ENCODE measurements at regions not wholly inside any gene's neighbourhood (a gene's known extent, or its start where the extent isn't known, plus 50 kb on each side); places are given as distances from the start of the nearest gene placed in this dataset.
"Not testable (repeated sequence)": the region's sequence is repeated elsewhere in the genome, so short reads cannot be mapped to it uniquely, and the experiment has no call there.

DNA sequence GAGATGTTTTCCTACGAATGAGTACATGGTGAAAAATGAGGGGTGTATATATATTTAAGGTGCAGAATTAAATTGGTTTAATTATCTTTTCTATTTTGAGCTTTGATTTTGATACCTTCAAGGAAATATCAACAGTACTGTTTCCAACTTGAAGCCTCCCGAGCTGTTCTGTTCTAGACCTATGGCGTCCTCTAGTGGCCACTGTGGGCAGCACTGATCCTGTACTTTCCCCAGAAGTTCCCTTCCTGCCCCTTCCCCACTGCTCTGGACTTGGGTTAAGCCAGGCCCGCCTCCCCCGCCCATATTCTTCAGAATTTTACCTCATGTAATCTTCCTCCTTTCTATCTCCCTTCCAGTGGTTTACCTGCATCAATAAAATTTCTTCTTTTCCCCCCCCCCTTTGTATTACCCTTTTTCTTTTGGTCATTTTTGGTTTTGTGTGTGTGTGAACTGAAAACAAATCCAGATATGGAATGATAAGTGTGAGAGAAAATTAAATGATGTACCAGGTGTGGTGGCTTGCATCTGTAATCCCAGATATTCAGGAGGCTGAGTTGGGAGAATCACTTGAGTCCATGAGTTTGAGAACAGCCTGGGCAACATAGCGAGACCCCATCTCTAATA, 1643.5 kb downstream of the TP53TG3F start:
- no peak for DNase-seq

DNA sequence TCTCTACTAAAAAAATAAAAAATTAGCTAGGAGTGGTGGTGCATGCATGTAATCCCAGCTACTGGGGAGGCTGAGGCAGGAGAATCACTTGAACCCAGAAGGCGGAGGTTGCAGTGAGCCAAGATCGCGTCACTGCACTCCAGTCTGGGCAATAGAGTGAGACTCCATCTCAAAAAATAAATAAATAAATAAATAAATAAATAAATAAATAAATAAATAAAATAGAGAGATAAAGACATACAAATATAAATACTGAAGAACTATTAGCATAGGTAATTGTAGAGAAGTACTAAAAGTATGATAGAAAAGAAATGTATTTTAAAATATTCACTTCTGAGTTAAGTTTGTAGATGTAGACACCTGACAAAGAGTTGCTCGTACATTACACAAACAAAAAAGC, 1652.4 kb downstream of the TP53TG3F start:
- not testable (repeated sequence) for DNase-seq

DNA sequence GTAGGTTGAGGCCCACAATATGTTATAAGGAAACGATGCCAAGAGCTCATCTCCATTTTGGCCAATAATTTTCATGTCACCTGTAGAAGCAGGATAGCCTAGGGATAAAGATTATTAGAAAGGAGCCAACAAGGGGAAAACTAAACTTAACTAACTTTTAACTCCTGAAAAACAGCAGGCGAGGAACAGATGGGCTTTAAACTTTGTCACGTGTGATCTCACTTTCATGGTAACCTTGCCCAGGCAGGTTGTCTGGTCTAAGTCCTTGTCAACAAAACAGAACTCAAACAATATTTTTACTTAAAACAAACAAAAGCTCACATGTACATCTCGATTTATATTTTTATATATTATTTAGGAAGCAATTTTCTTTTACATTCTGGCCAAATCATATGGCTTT, 1672.0 kb downstream of the TP53TG3F start:
- no peak for DNase-seq

DNA sequence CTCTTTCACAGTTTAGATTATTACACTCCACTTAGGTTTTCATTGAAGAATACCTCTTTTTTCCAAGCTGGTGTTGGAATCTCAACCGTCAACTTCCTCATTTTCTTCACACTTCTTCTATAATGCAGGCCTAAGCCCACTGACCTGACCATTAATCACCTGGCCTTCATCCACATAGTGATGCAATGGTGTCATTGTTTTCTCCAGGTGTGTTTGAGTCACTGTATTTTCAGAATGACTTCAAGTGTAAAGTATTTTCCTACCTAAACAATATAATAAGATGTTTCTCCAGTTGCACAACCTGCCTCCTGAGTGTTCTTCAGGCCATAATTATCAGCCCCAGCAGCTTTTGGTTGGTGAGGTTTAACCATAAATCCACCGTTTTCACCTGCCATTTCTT, 1675.1 kb downstream of the TP53TG3F start:
- DNase-seq, result no peak

DNA sequence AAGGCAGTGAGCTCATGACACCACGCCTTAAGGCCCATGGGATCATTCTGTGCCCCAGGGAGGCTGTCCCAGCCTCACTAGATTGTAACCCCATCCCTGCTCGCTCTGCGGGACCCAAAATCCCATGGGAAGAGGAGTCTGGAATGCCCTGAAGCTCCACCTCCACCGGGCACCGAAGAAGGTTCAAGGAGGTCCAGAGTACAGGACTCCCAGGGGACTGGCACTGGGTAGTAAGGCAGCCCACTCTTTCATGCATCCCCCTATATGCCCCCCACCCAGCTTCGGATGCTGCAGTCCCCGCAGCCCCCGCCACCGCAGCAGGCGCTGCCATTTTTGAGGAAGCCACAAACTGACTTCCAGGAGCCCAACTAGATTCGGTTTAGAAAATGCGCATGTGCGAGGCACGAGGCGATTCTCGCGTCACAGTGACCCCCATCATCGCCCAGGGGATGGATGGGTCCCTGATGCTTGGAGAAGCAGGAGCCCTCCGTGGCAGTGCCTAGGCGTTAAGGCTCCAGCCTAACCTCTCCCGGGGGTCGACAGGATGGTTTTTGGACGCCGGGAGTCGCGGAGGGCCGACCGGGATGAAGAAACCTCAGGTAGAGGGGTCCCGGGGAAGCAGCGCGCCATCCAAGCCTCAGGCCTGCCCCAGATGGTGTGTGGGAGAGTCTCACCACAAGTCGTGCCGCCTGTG, 1681.0 kb downstream of the TP53TG3F start:
- DNase-seq, result no peak

DNA sequence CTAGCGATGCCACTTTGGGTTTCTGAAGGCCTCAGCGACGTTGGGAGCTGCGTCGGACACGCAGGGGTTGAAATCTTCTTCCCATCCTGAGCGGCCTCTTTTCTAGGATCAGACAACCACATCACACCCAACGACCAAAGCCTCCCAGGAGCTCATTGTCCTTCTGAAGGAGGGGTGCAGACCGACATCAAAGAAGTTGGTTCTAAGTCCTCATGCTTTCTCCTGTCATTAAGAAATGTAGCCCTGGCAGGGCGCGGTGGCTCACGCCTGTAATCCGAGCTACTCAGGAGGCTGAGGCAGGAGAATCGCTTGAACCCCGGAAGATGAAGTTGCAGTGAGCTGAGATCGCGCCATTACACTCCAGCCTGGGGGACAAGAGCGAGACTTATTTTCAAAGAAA, 1681.9 kb downstream of the TP53TG3F start:
- DNase-seq, result no peak

DNA sequence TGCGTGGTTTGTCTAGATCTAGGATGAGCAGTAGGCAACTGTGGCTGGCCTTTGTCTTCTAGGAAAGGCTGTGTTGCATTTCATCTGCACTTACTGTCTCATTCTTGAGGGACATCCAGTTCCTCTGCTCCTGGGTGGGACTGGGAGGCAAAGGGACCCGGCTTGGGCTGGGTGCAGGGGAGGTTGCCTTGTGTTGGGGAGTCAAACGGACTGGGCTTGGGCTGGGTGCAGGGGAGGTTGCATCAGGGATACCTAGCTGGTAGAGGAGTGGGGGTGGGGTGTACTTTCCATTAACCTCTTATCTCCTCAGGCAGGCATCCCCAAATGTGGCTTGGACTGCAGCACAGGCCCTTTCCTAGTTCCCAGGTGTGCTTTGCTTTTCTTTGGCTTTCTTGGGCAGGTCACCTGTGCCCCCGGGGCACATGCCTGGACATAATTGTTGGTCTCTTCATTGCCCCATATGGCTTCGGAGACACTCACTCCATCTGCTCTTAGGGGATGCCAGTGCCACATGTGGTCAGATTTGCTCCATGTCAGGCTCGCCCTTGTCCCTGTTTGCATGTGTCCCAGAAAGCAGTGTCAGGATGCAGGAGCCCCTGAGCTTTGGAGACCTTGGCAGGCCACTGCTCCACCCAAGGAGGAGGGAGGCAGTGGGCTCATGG, 1682.9 kb downstream of the TP53TG3F start:
- no peak for DNase-seq

DNA sequence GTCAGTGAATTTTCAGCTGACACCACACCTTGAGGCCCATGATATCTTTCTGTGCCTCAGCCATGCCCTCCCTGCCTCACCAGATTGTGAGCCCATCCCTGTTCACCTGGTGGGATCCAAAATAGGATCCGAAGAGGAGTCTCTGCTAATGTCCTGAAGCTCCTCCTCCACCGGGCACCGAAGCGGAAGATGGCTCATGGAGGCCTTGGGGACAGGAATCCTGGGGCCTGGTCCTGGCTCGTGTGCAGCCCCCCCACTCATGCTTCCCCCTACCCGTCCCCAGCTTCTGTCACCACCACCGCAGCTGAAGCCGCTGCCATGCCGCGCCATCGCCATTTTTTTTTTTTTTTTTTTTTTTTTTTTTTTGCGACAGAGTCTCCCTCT, 1683.4 kb downstream of the TP53TG3F start:
- no peak for DNase-seq

DNA sequence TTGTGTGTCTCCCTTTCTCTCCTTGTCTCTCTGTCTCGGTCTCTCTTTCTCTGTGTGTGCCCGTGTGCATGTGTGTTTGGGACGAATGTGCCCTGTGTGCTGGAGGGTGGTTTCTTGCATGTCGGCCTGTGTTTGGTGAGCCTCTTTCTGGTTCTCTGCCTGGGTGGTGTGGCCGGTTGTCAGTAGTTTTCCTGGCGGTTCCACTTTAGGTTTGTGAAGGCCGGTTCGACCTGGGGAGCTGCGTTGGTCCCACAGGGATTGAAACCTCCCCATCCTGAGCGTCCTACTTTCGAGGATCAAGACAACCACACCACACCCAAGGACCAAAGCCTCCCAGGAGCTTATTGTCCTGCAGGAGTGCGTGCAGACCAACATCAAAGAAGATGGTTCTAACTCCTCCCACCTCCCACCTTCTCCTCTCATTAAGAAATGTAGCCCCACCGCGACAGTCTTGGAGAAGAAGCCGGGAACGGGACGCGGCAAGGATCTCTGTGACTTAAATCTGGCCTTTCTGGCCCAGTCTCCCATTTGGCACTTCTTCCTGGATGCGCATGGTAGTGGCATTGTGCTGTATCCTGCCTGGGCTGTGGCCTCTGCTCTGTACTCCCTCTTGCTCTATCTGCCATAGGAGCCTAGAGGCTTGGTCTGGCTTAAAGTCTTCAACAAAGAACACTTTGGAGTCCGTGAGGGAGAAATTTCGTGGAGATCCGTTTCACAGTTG, 1685.0 kb downstream of the TP53TG3F start:
- no peak for DNase-seq

DNA sequence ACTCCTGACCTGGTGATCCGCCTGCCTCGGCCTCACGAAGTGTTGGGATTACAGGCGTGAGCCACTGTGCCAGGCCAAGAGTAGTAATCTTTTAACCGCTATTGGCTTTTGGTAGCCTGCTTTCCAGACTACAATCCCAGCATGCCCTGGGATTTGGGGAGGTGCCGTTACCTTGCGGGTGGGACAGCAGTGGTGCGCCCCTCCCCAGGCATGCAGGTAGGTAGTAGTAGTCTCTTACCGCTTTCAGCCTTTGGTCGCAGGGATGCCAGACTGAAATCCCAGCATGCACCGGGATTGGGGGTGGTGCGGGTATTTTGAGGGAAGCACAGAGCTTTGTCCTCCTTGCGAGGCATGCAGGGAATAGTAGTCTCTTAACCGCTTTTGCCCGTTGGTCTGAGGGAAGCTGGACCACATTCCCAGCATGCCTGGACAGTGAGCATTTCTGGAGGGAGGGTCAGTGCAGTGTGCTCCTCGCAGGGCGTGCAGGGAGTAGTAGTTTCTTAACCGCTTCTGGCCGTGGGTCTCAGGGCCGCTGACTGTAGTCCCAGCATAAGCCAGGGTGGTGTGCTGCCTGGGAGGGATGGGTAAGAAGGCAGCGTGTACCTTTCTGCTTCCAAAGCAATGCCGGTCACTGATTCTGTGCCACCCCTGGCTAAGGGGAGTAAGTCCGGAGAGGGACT, 1686.8 kb downstream of the TP53TG3F start:
- DNase-seq, result no peak

DNA sequence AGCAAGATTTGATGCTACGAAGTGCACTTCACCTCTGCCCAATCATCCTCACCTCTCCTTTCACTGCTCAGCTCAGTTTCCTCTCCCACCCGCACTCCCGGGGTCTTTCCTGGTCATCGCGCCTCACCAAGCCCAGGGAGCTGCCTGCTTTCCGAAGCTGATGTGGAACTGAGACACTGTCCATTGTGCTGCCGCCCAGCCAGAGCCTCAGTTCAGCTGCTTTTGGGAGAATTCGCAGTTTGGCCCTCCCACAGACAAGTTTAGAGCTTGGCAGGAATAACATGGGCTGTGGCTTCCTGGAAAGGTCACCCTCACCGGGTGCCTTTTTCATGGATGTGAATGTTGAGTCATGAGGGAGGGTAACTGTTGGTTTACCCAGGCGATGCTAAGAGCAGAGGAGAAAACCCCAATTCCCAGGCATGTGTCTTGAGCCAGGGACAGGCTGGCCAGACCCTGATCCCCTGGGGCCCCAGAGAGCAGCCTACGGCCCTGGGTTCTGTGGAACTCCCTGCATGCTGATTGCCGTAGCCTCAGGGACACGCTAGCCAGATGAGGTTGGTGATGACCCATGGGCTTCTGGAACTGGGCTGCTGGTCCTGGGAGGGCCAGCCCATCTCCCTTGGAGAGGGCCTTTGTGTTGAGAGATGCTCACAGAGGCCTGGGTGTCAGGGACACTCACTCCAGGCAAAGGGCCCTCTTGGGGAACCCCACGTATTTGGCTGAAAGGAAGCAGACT, 1687.5 kb downstream of the TP53TG3F start:
- DNase-seq, result no peak

DNA sequence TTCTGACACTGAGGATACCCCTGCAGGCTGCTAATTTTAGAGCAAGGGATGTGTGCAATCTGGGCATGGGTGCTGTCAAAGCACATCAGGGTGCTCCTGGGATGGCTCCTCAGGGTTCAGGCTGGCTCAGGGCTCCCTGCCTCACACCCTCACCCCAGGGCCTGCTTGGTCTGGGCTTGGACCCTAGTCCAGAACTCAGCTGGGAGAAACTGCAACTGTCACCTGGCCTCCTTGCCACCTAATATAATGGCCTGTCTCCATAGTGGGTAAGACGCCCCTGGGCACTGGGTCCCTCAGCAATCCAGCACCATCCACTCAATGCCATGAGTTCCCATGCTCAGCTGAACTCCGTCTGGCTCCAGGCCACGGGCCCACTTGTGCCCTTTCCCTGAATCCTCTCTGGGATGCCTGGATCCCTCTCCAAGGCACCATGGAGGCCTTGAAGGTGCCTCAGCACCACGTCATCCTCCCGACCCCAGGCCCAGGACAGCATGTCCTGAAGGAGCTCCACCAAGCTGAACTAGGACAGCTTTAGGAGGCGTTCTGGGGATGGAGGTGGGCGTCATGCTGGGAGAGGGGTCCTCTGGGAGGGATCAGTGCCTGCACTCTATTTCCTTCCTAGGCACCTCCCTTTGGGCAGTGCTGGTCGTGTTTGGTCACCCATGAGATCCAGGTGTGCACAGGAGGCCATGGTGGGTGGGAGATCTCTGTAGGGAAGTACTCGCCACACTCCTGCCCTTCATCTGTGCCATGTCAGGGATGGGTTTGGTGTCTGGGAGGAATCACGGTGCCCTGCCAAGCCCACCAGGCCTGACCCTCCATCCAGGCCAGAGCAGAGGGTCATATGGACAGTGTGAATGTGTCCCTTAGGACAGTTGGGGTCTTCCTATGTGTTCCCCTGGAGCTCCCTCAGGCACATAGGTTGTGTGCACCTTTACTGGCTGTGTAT, 1688.4 kb downstream of the TP53TG3F start:
- no peak for DNase-seq

DNA sequence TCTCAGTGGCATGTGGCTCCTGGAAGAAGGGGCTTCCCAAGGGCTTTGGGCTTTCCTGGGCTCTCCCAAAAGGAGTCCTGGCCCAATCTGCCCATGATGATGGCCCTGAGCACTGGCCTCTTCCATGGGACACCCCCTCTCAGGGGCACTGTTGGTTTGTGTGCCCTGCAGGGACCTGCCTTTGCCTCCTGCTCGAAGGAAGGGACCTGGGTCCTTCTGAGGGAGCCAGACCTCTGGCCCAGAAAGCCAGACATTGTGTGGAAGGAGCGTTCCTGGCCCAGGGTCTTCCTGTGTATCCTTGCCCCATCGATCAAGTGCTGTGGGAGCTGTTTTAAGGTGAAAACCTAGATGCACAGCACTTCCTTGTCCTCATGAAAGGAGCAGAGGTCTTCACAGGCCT, 1689.3 kb downstream of the TP53TG3F start:
- DNase-seq, result no peak

DNA sequence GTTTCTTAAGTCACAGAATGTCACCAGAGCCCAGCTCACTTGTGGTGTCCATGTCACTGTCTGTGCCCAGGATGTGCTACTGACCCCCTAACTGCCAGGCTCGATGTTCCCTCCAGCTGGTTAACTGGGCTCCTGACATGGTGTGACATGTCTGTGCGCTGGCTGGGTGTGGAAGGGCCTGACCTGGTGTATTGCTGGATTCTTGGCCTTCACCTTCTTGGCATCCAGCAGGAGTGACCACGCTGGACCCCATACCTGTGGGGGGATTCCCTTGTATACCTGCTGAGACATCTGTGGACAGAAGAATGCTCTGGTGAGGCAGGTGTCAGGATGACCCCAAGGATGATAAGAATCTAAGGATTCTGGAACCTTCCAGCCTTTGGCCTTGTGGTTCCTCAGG, 1690.1 kb downstream of the TP53TG3F start:
- DNase-seq, result no peak

DNA sequence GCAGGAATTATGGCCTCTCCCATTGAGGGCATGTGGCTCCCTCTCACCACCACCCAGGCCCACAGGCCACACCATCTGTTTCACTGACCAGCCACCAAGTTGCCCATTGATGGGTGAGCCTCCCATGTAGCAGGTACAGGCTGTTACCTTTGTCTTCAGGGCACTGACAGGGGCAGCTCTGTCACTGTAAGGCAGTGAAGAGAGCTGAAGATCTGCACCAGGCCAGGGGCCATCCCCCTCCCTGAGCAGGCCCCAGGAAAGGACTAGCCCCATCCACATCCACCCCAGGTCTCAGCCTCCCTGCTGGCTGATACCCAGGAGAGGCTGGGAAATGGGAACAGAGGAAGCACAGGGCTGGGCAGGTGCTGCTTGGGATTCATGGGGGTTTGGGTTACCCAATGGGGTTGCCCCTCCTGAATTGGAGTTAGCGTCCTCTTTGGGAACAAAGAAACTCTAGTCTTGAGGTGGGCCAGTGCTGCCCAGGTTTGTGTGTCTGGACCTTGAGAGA, 1691.4 kb downstream of the TP53TG3F start:
- DNase-seq, result no peak

DNA sequence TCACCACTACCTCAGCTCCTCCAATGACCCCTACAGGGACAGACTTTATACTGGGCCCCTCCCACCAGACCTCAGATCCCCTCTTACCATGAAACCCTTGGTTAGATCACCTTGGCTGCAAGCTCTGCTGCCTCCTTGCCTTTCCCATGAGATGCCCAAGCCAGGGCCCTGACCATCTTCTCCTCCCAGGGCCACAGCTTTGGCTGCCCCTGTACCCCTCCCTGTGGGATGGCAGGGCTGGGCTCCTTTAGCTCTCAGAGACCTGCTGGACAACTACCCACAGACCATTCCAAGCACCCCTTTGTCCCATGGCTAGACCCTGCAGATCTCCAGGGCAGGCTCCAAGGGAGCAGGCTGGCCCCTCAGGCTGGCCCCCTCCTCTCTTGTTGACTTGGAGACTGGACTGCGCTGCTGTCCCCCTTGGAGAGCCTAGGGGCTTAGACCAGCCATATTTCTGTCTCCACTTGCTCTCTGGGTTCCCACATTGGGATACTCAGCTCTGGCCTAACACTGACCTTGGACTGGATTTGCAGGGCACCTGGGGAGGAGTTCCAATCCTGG, 1692.7 kb downstream of the TP53TG3F start:
- no peak for DNase-seq

DNA sequence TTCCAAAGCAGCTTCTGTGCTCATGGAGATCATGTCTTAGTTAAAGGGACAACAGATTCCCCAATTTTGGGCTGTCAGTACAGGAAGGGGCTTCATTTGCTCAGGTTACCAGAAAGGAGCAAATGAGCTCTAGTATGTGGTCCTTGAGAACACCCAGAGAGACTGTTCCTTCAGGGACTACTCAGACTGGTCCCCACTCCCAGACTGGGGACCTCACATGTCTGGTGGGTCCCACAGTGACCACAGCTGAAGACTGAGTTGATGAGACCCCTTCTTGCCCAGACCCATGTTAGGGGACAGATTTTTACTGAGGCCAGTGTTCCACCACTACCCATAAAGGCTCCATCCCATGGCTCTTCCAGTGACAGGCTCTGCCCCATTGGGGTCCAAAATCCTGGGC, 1695.2 kb downstream of the TP53TG3F start:
- no peak for DNase-seq

DNA sequence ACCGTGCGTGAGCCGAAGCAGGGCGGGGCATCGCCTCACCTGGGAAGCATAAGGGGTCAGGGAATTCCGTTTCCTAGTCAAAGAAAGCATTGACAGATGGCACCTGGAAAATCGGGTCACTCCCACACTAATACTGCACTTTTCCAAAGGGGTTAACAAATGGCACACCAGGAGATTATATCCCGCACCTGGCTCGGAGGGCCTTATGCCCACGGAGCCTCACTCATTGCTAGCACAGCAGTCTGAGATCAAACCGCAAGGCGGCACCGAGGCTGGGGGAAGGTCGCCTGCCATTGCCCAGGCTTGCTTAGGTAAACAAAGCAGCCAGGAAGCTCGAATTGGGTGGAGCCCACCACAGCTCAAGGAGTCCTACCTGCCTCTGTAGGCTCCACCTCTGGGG, 1698.1 kb downstream of the TP53TG3F start:
- DNase-seq, result not testable (repeated sequence)

DNA sequence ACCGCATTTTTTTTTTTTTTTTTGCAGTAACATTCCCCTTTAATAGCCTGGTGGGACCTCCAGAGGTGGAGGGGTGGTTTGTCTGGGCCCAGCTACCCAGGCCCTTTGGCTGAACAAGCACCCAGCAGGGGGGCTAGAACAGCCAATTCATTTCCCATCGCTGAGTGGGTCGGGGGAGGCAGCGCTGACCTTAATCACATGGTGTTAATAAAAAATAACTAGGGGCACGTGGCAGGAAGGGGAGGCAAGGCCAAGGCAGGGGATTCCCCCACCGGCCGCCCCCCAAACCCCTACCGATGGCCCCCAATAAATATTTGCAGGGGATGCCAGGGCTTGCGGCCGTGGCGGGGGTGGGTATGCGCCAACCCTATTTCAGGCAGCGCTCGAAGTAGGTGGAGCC, 1709.9 kb downstream of the TP53TG3F start:
- not testable (repeated sequence) for DNase-seq

DNA sequence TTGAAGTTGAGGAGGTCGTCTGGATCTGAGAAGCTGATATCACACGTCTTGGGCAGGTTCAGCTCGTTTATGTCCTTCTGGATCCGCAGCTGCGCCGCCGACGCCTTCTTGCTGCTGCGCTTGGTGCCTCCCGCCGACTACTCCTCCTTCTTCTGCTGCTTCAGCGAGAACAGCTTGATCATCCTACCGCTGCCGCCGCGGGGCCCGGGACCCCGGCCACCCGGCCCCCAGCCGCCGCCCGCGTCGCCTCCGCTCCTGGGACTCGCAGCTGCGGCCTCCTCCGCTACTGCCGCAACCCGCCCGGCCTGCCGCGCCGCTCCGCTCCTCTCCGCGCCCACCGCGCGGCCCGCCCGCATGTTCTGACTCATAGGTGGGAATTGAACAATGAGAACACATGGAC, 1710.6 kb downstream of the TP53TG3F start:
- DNase-seq, result not testable (repeated sequence)

DNA sequence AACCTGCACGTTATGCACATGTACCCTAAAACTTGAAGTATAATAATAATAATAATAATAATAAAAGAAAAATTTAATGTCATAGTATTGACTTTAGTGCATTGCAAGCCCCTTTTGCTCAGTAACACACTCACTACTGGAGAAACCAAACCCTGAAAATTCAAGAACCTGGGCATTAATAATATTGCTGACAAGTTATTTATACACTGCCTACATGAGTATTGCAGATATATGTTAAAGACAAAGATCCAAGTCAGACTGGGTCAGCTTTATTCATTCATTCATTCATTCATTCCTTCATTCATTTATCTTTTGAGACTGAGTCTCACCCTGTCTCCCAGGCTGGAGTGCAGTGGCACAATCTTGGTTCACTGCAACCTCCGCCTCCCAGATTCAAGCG, 1711.2 kb downstream of the TP53TG3F start:
- no peak for DNase-seq
